H9 (cell line): ENCODE measurements at regions not wholly inside any gene's neighbourhood (a gene's known extent, or its start where the extent isn't known, plus 50 kb on each side); places are given as distances from the start of the nearest gene placed in this dataset.

Experiments
- DNase-seq: peaks from one replicate; pipeline ENCODE4 v3.0.0-alpha.2; 2017
- H2AFZ ChIP-seq: one replicate; pipeline ENCODE4 v1.6.1; 2013; ENCODE audit warnings: mild to moderate bottlenecking, low read length, control low read depth, moderate library complexity
- H2AK5ac ChIP-seq: 2 replicates; pipeline ENCODE4 v1.6.1; 2013; ENCODE audit warnings: low read length, control low read depth, mixed read lengths; ENCODE audit not compliant: insufficient read length
- H2BK120ac ChIP-seq: one replicate; pipeline ENCODE4 v1.6.1; 2013; ENCODE audit warnings: low read depth, mild to moderate bottlenecking, low read length, control low read depth, inconsistent platforms; ENCODE audit not compliant: poor library complexity, severe bottlenecking
- H2BK12ac ChIP-seq: 2 replicates; pipeline ENCODE4 v1.6.1; 2013; ENCODE audit warnings: low read length, control low read depth, mixed read lengths, low read depth; ENCODE audit not compliant: insufficient read length
- H2BK15ac ChIP-seq: 2 replicates; pipeline ENCODE4 v1.6.1; 2013; ENCODE audit warnings: low read depth, low read length, control low read depth
- H2BK20ac ChIP-seq: one replicate; pipeline ENCODE4 v1.6.1; 2013; ENCODE audit warnings: low read depth, mild to moderate bottlenecking, low read length, control low read depth, inconsistent platforms; ENCODE audit not compliant: poor library complexity, severe bottlenecking
- H2BK5ac ChIP-seq: 2 replicates; pipeline ENCODE4 v1.6.1; 2013; ENCODE audit warnings: low read length, control low read depth, mixed read lengths; ENCODE audit not compliant: insufficient read length
- H3K14ac ChIP-seq: 2 replicates; pipeline ENCODE4 v1.6.1; 2013; ENCODE audit warnings: low read length, control low read depth; ENCODE audit not compliant: insufficient read depth
- H3K18ac ChIP-seq: 2 replicates; pipeline ENCODE4 v1.6.1; 2013; ENCODE audit warnings: low read depth, mild to moderate bottlenecking, mixed read lengths, low read length, control low read depth; ENCODE audit not compliant: insufficient read length
- H3K23ac ChIP-seq: 2 replicates; pipeline ENCODE4 v1.6.1; 2013; ENCODE audit warnings: low read length, control low read depth, mixed read lengths, low read depth; ENCODE audit not compliant: insufficient read length
- H3K23me2 ChIP-seq: 2 replicates; pipeline ENCODE4 v1.6.1; 2013; ENCODE audit warnings: low read depth, mild to moderate bottlenecking, mixed read lengths, low read length, control low read depth; ENCODE audit not compliant: insufficient read length, poor library complexity, severe bottlenecking
- H3K27ac ChIP-seq: 2 replicates; pipeline ENCODE4 v1.5.1; 2013; ENCODE audit warnings: low read length, control low read depth, mixed read lengths, low read depth; ENCODE audit not compliant: insufficient read length
- H3K27me3 ChIP-seq: 2 replicates; pipeline ENCODE4 v1.6.1; 2013; ENCODE audit warnings: low read length, control low read depth, inconsistent platforms; ENCODE audit not compliant: insufficient read depth
- H3K4ac ChIP-seq: 2 replicates; pipeline ENCODE4 v1.6.1; 2013; ENCODE audit warnings: low read depth, mild to moderate bottlenecking, control low read depth, inconsistent platforms, low read length, moderate library complexity
- H3K4me1 ChIP-seq: 2 replicates; pipeline ENCODE4 v1.6.1; 2013; ENCODE audit warnings: low read length, control low read depth, inconsistent platforms; ENCODE audit not compliant: insufficient read depth
- H3K4me2 ChIP-seq: 2 replicates; pipeline ENCODE4 v1.6.1; 2013; ENCODE audit warnings: low read length, control low read depth, mixed read lengths; ENCODE audit not compliant: insufficient read length, insufficient read depth
- H3K56ac ChIP-seq: 2 replicates; pipeline ENCODE4 v1.6.1; 2013; ENCODE audit warnings: low read depth, mild to moderate bottlenecking, mixed read lengths, low read length, control low read depth; ENCODE audit not compliant: insufficient read length
- H3K79me1 ChIP-seq: 2 replicates; pipeline ENCODE4 v1.6.1; 2013; ENCODE audit warnings: low read depth, mild to moderate bottlenecking, moderate library complexity, low read length, control low read depth, inconsistent platforms; ENCODE audit not compliant: insufficient read depth, poor library complexity, severe bottlenecking
- H3K79me2 ChIP-seq: 2 replicates; pipeline ENCODE4 v1.6.1; 2013; ENCODE audit warnings: low read length, control low read depth, inconsistent platforms; ENCODE audit not compliant: insufficient read depth
- H3K9ac ChIP-seq: 2 replicates; pipeline ENCODE4 v1.6.1; 2013; ENCODE audit warnings: low read length, control low read depth, mixed read lengths; ENCODE audit not compliant: insufficient read length; ENCODE audit errors: extremely low read depth
- H3K9me3 ChIP-seq: one replicate; pipeline ENCODE4 v1.6.1; 2013; ENCODE audit warnings: low read depth, low read length, inconsistent platforms; ENCODE audit not compliant: control insufficient read depth
- H3T11ph ChIP-seq: one replicate; pipeline ENCODE4 v1.6.1; 2013; ENCODE audit warnings: mild to moderate bottlenecking, low read length, control low read depth, inconsistent platforms
- H4K20me1 ChIP-seq: one replicate; pipeline ENCODE4 v1.6.1; 2013; ENCODE audit not compliant: control insufficient read depth, insufficient read length, insufficient read depth
- H4K5ac ChIP-seq: 2 replicates; pipeline ENCODE4 v1.6.1; 2013; ENCODE audit warnings: low read depth, mild to moderate bottlenecking, mixed read lengths, low read length, control low read depth; ENCODE audit not compliant: insufficient read length
- H4K8ac ChIP-seq: replicated peaks from 2 replicates; pipeline ENCODE4 v1.6.1; 2013; ENCODE audit warnings: low read length, control low read depth, mixed read lengths, low read depth; ENCODE audit not compliant: insufficient read length
- H4K91ac ChIP-seq: 2 replicates; pipeline ENCODE4 v1.6.1; 2013; ENCODE audit warnings: low read depth, mild to moderate bottlenecking, moderate library complexity, mixed read lengths, low read length, control low read depth; ENCODE audit not compliant: insufficient read length
- H3K27ac Mint-ChIP-seq, 3 experiments: 2 replicates in 2 of 3; 3 replicates in 1 of 3; pipeline ENCODE4 v1.8.0; 2020 to 2021; ENCODE audit warnings: mixed read lengths in 3 of 3, mild to moderate bottlenecking in 1 of 3, moderate library complexity in 1 of 3
- H3K27me3 Mint-ChIP-seq: 2 replicates; pipeline ENCODE4 v1.8.0; 2021; ENCODE audit warnings: low read depth, mild to moderate bottlenecking, moderate library complexity, mixed read lengths
- H3K36me3 Mint-ChIP-seq, 3 experiments: 2 replicates in 2 of 3; 3 replicates in 1 of 3; pipeline ENCODE4 v1.8.0; 2020 to 2021; ENCODE audit warnings: low read depth in 3 of 3, mixed read lengths in 3 of 3; ENCODE audit not compliant: insufficient read depth in 1 of 3
- H3K4me1 Mint-ChIP-seq, 2 experiments: 2 replicates each; pipeline ENCODE4 v1.8.0; 2020; ENCODE audit warnings: mixed read lengths in 2 of 2
- H3K4me3 Mint-ChIP-seq, 2 experiments: 2 replicates in 1 of 2; 3 replicates in 1 of 2; pipeline ENCODE4 v1.8.0; 2020 to 2021; ENCODE audit warnings: mild to moderate bottlenecking in 2 of 2, mixed read lengths in 2 of 2, moderate library complexity in 1 of 2
- H3K9me3 Mint-ChIP-seq, 2 experiments: 2 replicates in 1 of 2; 3 replicates in 1 of 2; pipeline ENCODE4 v1.8.0; 2020; ENCODE audit warnings: mild to moderate bottlenecking in 2 of 2, mixed read lengths in 2 of 2, moderate library complexity in 1 of 2
- WGBS: extraction: QIAGEN DNeasy Blood & Tissue Kit; methylation state at CpG from one replicate; pipeline ENCODE4 v1.1.7; 2013; ENCODE audit warnings: missing lambda C conversion rate, low lambda C conversion rate, mixed read lengths; ENCODE audit not compliant: insufficient read length; ENCODE audit errors: extremely low coverage; 5-methylcytosine and 5-hydroxymethylcytosine counted together
- TF ChIP-seq, protein P1 (sequence below): fragments of 200-600 bp; sonication (generic); conservative IDR thresholded peaks from 3 replicates; pipeline ENCODE4 v1.8.0; 2021; ENCODE audit warnings: antibody characterized with exemption, mild to moderate bottlenecking

DNA sequence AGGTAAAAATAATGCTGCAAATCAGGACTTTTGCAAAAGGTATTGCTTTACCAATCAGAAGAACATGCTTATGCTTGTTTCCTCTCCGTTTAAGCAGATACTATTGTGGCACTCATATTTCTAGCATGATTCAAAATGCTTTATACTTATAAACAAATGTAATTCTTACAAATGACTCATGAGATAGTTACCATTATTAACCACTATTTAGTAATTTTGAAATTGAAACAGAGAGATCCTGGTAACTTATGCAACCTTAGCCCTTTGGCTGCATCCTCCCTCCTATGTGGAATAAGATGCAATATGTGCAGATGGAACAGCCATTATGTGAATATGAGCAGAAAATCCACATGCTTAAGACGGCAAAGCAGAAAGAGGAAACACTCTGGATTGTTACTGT is 164.7 kb downstream of the PCDH18 start:
- H4K8ac ChIP-seq: no peak overlapping the region
- TF ChIP-seq, protein P1, sequence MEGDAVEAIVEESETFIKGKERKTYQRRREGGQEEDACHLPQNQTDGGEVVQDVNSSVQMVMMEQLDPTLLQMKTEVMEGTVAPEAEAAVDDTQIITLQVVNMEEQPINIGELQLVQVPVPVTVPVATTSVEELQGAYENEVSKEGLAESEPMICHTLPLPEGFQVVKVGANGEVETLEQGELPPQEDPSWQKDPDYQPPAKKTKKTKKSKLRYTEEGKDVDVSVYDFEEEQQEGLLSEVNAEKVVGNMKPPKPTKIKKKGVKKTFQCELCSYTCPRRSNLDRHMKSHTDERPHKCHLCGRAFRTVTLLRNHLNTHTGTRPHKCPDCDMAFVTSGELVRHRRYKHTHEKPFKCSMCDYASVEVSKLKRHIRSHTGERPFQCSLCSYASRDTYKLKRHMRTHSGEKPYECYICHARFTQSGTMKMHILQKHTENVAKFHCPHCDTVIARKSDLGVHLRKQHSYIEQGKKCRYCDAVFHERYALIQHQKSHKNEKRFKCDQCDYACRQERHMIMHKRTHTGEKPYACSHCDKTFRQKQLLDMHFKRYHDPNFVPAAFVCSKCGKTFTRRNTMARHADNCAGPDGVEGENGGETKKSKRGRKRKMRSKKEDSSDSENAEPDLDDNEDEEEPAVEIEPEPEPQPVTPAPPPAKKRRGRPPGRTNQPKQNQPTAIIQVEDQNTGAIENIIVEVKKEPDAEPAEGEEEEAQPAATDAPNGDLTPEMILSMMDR: no peak
- H3K79me2 ChIP-seq: no peaks in the 10 kb centered on the region
- H3K4me2 ChIP-seq: no peak overlapping the region
- H2BK120ac ChIP-seq: no peak overlapping the region
- no peak overlapping the region for H3K9ac ChIP-seq
- Mint-ChIP-seq H3K27me3 (no peaks in the 10 kb centered on the region), H3K4me3 (no peak overlapping the region), H3K36me3 (no peaks in the 10 kb centered on the region; a peak in 1 of 7 replicates), H3K9me3 (no peaks in the 10 kb centered on the region), H3K4me1 (no peaks in the 10 kb centered on the region; a peak in 1 of 4 replicates), H3K27ac (no peak overlapping the region)
- no peak overlapping the region for H3K4ac ChIP-seq
- no peak overlapping the region for H4K91ac ChIP-seq
- H4K5ac ChIP-seq: no peak overlapping the region
- H3K27me3 ChIP-seq: no peaks in the 10 kb centered on the region
- H2AFZ ChIP-seq: no peak overlapping the region
- H2BK12ac ChIP-seq: no peak overlapping the region
- no peaks in the 10 kb centered on the region for H3K4me1 ChIP-seq
- DNase-seq: no peak
- no peaks in the 10 kb centered on the region for H3K79me1 ChIP-seq
- no peaks in the 10 kb centered on the region for H4K20me1 ChIP-seq
- no peaks in the 10 kb centered on the region for H3K9me3 ChIP-seq
- no peak overlapping the region for H2BK5ac ChIP-seq
- H3K18ac ChIP-seq: no peak overlapping the region
- no peak overlapping the region for H3K23ac ChIP-seq
- no peak overlapping the region for H3K56ac ChIP-seq
- no peak overlapping the region for H2AK5ac ChIP-seq
- no peak overlapping the region for H2BK20ac ChIP-seq
- H3K23me2 ChIP-seq: no peaks in the 10 kb centered on the region
- H2BK15ac ChIP-seq: no peak overlapping the region
- H3T11ph ChIP-seq: no peak overlapping the region
- H3K27ac ChIP-seq: no peak overlapping the region
- no peak overlapping the region for H3K14ac ChIP-seq
- WGBS: no CpG with 5 or more reads among the region's 2 CpGs
